Natural killer cell (primary cell): ENCODE measurements at regions not wholly inside any gene's neighbourhood (a gene's known extent, or its start where the extent isn't known, plus 50 kb on each side); places are given as distances from the start of the nearest gene placed in this dataset.

Experiments used
- ATAC-seq, 3 donors: fragments of 150-1000 bp in 2 of 3; fragments of 200-7000 bp in 1 of 3; cut with Tn5 transposase; 1 replicate in 1 of 3; 2 replicates in 2 of 3; pipeline ENCODE4 v1.10.0; 2021; ENCODE audit warnings: mild to moderate bottlenecking in 2 of 3, moderate library complexity in 2 of 3
- DNase-seq, 2 donors: peaks; one replicate each; pipeline versions ENCODE4 v3.0.0 to v3.0.0-alpha.2; 2013 to 2021; ENCODE audit warnings: mixed read lengths in 1 of 2
- H3K27ac ChIP-seq: one replicate; pipeline ENCODE4 v1.5.1; 2013; ENCODE audit warnings: mild to moderate bottlenecking, low read length
- H3K27me3 ChIP-seq: one replicate; pipeline ENCODE4 v1.6.1; 2013; ENCODE audit warnings: low read length; ENCODE audit not compliant: control insufficient read depth, insufficient read depth
- H3K36me3 ChIP-seq: one replicate; pipeline ENCODE4 v1.6.1; 2013; ENCODE audit warnings: low read length; ENCODE audit not compliant: control insufficient read depth, insufficient read depth
- H3K4me1 ChIP-seq: one replicate; pipeline ENCODE4 v1.6.1; 2013; ENCODE audit warnings: low read length; ENCODE audit not compliant: control insufficient read depth, insufficient read depth
- H3K4me3 ChIP-seq: one replicate; pipeline ENCODE4 v1.5.1; 2013; ENCODE audit warnings: low read length
- H3K9me3 ChIP-seq: one replicate; pipeline ENCODE4 v1.6.1; 2013; ENCODE audit warnings: low read length; ENCODE audit not compliant: control insufficient read depth, insufficient read depth
- H3K27ac Mint-ChIP-seq, 2 donors: one replicate each; pipeline ENCODE4 v1.8.0; 2022; ENCODE audit warnings: mild to moderate bottlenecking in 2 of 2, mixed read lengths in 2 of 2, moderate library complexity in 1 of 2
- H3K27me3 Mint-ChIP-seq, 2 donors: one replicate each; pipeline ENCODE4 v1.8.0; 2022; ENCODE audit warnings: low read depth in 2 of 2, mixed read lengths in 2 of 2
- H3K36me3 Mint-ChIP-seq: one replicate; pipeline ENCODE4 v1.8.0; 2022; ENCODE audit warnings: mixed read lengths
- H3K4me1 Mint-ChIP-seq, 2 donors: one replicate each; pipeline ENCODE4 v1.8.0; 2022; ENCODE audit warnings: mixed read lengths in 2 of 2
- H3K4me3 Mint-ChIP-seq: one replicate; pipeline ENCODE4 v1.8.0; 2022; ENCODE audit warnings: mild to moderate bottlenecking, moderate library complexity, mixed read lengths
- H3K9me3 Mint-ChIP-seq, 2 donors: one replicate each; pipeline ENCODE4 v1.8.0; 2022; ENCODE audit warnings: mixed read lengths in 2 of 2
- WGBS: methylation state at CpG from one replicate; pipeline ENCODE4 v1.1.7; 2013; ENCODE audit warnings: missing lambda C conversion rate; ENCODE audit not compliant: insufficient coverage; 5-methylcytosine and 5-hydroxymethylcytosine counted together
- intact Hi-C: fragments of 100-400 bp; cut with micrococcal nuclease; formaldehyde crosslinking; loops from one replicate; pipeline ENCODE4 v1.14.2; 2022
- TF ChIP-seq, protein P1 (sequence below): fragments of 200-600 bp; IDR thresholded peaks from one replicate; pipeline ENCODE4 v1.8.0; 2022; ENCODE audit warnings: antibody characterized with exemption

- no peak for DNase-seq
- Histone ChIP-seq H3K4me1 (no peaks in the 10 kb centered on the region), H3K36me3 (no peaks in the 10 kb centered on the region), H3K27ac (no peak overlapping the region), H3K27me3 (no peaks in the 10 kb centered on the region), H3K4me3 (no peak overlapping the region), H3K9me3 (no peaks in the 10 kb centered on the region)
- TF ChIP-seq, protein P1, sequence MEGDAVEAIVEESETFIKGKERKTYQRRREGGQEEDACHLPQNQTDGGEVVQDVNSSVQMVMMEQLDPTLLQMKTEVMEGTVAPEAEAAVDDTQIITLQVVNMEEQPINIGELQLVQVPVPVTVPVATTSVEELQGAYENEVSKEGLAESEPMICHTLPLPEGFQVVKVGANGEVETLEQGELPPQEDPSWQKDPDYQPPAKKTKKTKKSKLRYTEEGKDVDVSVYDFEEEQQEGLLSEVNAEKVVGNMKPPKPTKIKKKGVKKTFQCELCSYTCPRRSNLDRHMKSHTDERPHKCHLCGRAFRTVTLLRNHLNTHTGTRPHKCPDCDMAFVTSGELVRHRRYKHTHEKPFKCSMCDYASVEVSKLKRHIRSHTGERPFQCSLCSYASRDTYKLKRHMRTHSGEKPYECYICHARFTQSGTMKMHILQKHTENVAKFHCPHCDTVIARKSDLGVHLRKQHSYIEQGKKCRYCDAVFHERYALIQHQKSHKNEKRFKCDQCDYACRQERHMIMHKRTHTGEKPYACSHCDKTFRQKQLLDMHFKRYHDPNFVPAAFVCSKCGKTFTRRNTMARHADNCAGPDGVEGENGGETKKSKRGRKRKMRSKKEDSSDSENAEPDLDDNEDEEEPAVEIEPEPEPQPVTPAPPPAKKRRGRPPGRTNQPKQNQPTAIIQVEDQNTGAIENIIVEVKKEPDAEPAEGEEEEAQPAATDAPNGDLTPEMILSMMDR: no peak
- intact Hi-C loops: no loop called here
- Mint-ChIP-seq H3K4me1 (no peaks in the 10 kb centered on the region), H3K27ac (no peak overlapping the region), H3K36me3 (no peaks in the 10 kb centered on the region), H3K9me3 (peaks cover 4 to 8% of the 10 kb centered on the region in 2 donors), H3K4me3 (no peak overlapping the region), H3K27me3 (no peaks in the 10 kb centered on the region)
- 80% methylated on average over 4 of the region's 4 CpGs for WGBS
- no peak for ATAC-seq
These were observed 361.4 kb downstream of the CBLL2 start for GRCh38 chrX:22634083-22634482.

DNA sequence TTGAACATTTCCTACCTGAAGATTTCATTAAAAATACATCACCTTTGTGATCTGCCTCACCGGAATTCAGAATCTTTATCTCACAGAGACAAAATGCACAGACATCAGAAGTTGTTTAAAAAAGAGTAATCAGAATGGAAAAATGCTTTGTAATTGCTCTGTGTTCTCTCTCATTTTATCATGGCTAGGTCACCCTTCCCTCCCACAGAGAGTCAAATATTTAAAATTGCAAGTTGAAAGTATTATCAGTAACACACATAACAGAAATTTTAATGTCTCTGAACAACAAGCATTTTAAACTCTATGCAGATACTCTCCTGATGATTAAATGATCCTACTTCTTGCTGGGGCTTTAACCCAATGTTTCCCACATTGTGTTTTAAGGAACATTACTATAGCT lies 362.0 kb downstream of the CBLL2 start:
- ATAC-seq (no peak), DNase-seq (no peak)
- no CpG with 5 or more reads among the region's 1 CpG for WGBS
- Histone ChIP-seq H3K4me1 (no peaks in the 10 kb centered on the region), H3K9me3 (no peaks in the 10 kb centered on the region), H3K36me3 (no peaks in the 10 kb centered on the region), H3K27ac (no peak overlapping the region), H3K4me3 (no peak overlapping the region), H3K27me3 (no peaks in the 10 kb centered on the region)
- Mint-ChIP-seq H3K9me3 (peaks cover 4 to 8% of the 10 kb centered on the region in 2 donors), H3K4me3 (no peak overlapping the region), H3K27ac (no peak overlapping the region), H3K4me1 (no peaks in the 10 kb centered on the region), H3K36me3 (no peaks in the 10 kb centered on the region), H3K27me3 (no peaks in the 10 kb centered on the region)
- TF ChIP-seq, protein P1: no peak
- intact Hi-C loops: no loop called here

- Histone ChIP-seq H3K27me3 (no peaks in the 10 kb centered on the region), H3K4me1 (no peaks in the 10 kb centered on the region), H3K27ac (no peak overlapping the region), H3K9me3 (no peaks in the 10 kb centered on the region), H3K4me3 (no peak overlapping the region), H3K36me3 (no peaks in the 10 kb centered on the region)
- no peaks in the 10 kb centered on the region for H3K36me3 Mint-ChIP-seq
- ATAC-seq: no peak
- H3K4me1 Mint-ChIP-seq: no peaks in the 10 kb centered on the region
- intact Hi-C loops: no loop called here
- no peaks in the 10 kb centered on the region for H3K27me3 Mint-ChIP-seq
- DNase-seq: no peak
- TF ChIP-seq, protein P1: no peak
- peaks cover 0 to 8% of the 10 kb centered on the region in 2 donors for H3K9me3 Mint-ChIP-seq
- H3K27ac Mint-ChIP-seq: no peak overlapping the region
- no peak overlapping the region for H3K4me3 Mint-ChIP-seq
- WGBS: 83% methylated on average over 5 of the region's 6 CpGs
These were observed 351.5 kb upstream of the DDX53 start for GRCh38 chrX:22648281-22648680.

- WGBS: 79% methylated on average over 3 of the region's 5 CpGs
- intact Hi-C loops: no loop called here
- TF ChIP-seq, protein P1: no peak
- H3K4me3 ChIP-seq: no peak overlapping the region
- no peaks in the 10 kb centered on the region for H3K9me3 ChIP-seq
- no peaks in the 10 kb centered on the region for H3K36me3 ChIP-seq
- ATAC-seq (no peak), DNase-seq (no peak)
- Mint-ChIP-seq H3K4me1 (no peaks in the 10 kb centered on the region), H3K27ac (no peak overlapping the region), H3K27me3 (no peaks in the 10 kb centered on the region), H3K36me3 (no peaks in the 10 kb centered on the region), H3K4me3 (no peak overlapping the region), H3K9me3 (peaks cover 2 to 12% of the 10 kb centered on the region in 2 donors)
- no peaks in the 10 kb centered on the region for H3K27me3 ChIP-seq
- H3K27ac ChIP-seq: no peak overlapping the region
- no peaks in the 10 kb centered on the region for H3K4me1 ChIP-seq
These were observed 349.1 kb upstream of the DDX53 start for GRCh38 chrX:22650691-22651090.
